Esophagus squamous epithelium (tissue), 5 donors: ENCODE measurements at regions not wholly inside any gene's neighbourhood (a gene's known extent, or its start where the extent isn't known, plus 50 kb on each side); places are given as distances from the start of the nearest gene placed in this dataset.

Source experiments
- DNase-seq: peaks from one replicate; lab custom pipeline; 2025; lab: John Stamatoyannopoulos, UW
- H3K27ac ChIP-seq, 4 donors: fragments of 200-600 bp; sonication (generic); one replicate each; pipeline ENCODE4 v1.5.1; 2016 to 2019; ENCODE audit warnings: mild to moderate bottlenecking in 1 of 4
- H3K27me3 ChIP-seq, 4 donors: fragments of 200-600 bp; sonication (generic); 1 replicate in 3 of 4; 2 replicates in 1 of 4; pipeline versions ENCODE4 v1.5.1 to v1.6.0; 2017 to 2021; ENCODE audit warnings: antibody characterized with exemption in 1 of 4
- H3K36me3 ChIP-seq, 3 donors: fragments of 200-600 bp; sonication (generic); one replicate each; pipeline ENCODE4 v1.5.1; 2016 to 2019
- H3K4me1 ChIP-seq, 3 donors: fragments of 200-600 bp; sonication (generic); one replicate each; pipeline ENCODE4 v1.5.1; 2017 to 2019
- H3K4me3 ChIP-seq, 4 donors: fragments of 200-600 bp; sonication (generic); 1 replicate in 3 of 4; 2 replicates in 1 of 4; pipeline ENCODE4 v1.5.1; 2016 to 2019; ENCODE audit warnings: mild to moderate bottlenecking in 2 of 4, moderate library complexity in 1 of 4
- H3K9me3 ChIP-seq, 3 donors: fragments of 200-600 bp; sonication (generic); one replicate each; pipeline ENCODE4 v1.5.1; 2016 to 2019
- POLR2A ChIP-seq, 4 donors: fragments of 450-650 bp; IDR thresholded peaks; one replicate each; pipeline ENCODE4 v1.6.1; 2017; ENCODE audit warnings: antibody characterized with exemption in 4 of 4, mild to moderate bottlenecking in 4 of 4, moderate library complexity in 3 of 4
- WGBS, 2 donors: methylation state at CpG; one replicate each; pipeline ENCODE4 v1.1.5; 2018; 5-methylcytosine and 5-hydroxymethylcytosine counted together
- intact Hi-C: fragments of 100-400 bp; cut with DNase I; formaldehyde crosslinking; loops from one replicate; pipeline ENCODE4 v1.15.0; 2022
- TF ChIP-seq, protein P1 (sequence below), 6 experiments: fragments of 450-650 bp in 4 of 6; fragments of 200-600 bp in 2 of 6; sonication (generic) in 2 of 6; IDR thresholded peaks; one replicate each; pipeline ENCODE4 v1.5.1; 2016 to 2019; ENCODE audit warnings: antibody characterized with exemption in 6 of 6, mild to moderate bottlenecking in 4 of 6, moderate library complexity in 4 of 6
- donor health status: DM: yes; HTN: yes; CAD: no.

- DNase-seq: no peak
- Histone ChIP-seq H3K27me3 (peaks cover 0 to 84% (median 0%) of the 10 kb centered on the region in 4 donors), H3K36me3 (no peaks in the 10 kb centered on the region), H3K9me3 (no peaks in the 10 kb centered on the region), H3K4me1 (peaks cover 0 to 13% (median 8%) of the 10 kb centered on the region in 3 donors), H3K27ac (no peak overlapping the region), H3K4me3 (no peak overlapping the region)
- intact Hi-C loops: no loop called here
- TF ChIP-seq, protein P1, sequence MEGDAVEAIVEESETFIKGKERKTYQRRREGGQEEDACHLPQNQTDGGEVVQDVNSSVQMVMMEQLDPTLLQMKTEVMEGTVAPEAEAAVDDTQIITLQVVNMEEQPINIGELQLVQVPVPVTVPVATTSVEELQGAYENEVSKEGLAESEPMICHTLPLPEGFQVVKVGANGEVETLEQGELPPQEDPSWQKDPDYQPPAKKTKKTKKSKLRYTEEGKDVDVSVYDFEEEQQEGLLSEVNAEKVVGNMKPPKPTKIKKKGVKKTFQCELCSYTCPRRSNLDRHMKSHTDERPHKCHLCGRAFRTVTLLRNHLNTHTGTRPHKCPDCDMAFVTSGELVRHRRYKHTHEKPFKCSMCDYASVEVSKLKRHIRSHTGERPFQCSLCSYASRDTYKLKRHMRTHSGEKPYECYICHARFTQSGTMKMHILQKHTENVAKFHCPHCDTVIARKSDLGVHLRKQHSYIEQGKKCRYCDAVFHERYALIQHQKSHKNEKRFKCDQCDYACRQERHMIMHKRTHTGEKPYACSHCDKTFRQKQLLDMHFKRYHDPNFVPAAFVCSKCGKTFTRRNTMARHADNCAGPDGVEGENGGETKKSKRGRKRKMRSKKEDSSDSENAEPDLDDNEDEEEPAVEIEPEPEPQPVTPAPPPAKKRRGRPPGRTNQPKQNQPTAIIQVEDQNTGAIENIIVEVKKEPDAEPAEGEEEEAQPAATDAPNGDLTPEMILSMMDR (IDR thresholded peaks at IDR 0.05): no peak
- no peak for TF ChIP-seq POLR2A (IDR thresholded peaks at IDR 0.05)
- 29 to 48% methylated on average over 3 of the region's 3 CpGs for WGBS, 2 donors
Measured at GRCh38 chr17:56681561-56682266, 88.2 kb downstream of the NOG start.

GRCh38 chr17:56688151-56688550 lies 94.7 kb downstream of the NOG start:
- Histone ChIP-seq H3K9me3 (no peaks in the 10 kb centered on the region), H3K27me3 (peaks cover 0 to 35% (median 0%) of the 10 kb centered on the region in 4 donors), H3K4me3 (no peak overlapping the region), H3K4me1 (no peaks in the 10 kb centered on the region), H3K36me3 (no peaks in the 10 kb centered on the region), H3K27ac (no peak overlapping the region)
- intact Hi-C loops: no loop called here
- no peak for DNase-seq
- 75 to 92% methylated on average over 1 of the region's 1 CpG for WGBS, 2 donors
- TF ChIP-seq, protein P1 (IDR thresholded peaks at IDR 0.05): no peak
- no peak for TF ChIP-seq POLR2A (IDR thresholded peaks at IDR 0.05)

DNA sequence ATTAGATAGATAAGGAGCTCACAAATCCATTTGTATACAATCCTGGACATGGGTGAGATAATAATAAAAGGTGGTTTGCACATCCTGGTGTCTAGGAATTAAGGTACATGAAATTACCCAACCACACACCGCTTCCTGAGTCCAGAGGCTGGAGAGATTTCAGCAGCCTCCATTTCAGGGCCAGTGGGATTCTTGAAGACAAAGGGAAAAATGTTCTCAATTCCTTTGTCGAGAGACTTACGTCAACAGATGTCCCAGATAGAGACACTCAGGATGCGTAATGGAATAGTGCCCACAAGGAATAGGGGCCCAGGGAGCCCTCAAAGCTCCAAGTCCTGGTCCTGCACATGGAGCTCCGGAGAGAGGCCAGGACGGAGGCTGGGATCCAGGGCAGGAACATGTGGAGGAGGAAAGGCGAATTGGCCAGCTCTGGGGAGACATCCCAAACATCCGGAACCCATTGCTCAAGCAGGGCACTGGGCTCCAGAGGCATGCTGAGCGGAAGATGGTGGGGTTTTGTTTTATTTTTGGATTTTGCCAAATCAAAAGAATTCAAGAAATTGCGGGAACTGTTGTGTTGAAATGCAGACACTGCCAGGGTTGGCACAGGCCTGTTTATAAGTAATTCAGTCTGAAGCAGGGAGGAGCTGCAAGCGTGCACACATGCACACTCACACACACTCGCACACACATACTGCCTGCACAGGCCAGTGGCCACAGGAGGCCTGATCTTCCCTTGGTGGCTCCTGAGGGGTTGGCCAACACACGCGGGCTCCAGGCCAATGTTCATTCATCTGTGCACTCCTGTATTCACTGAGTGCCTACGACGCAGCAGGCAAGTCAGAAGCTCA lies 97.2 kb downstream of the NOG start:
- peaks cover 0 to 9% (median 0%) of the 10 kb centered on the region in 4 donors for H3K27me3 ChIP-seq
- no peak overlapping the region for H3K4me3 ChIP-seq
- no peak for DNase-seq
- H3K4me1 ChIP-seq: no peaks in the 10 kb centered on the region
- intact Hi-C loops: no loop called here
- no peaks in the 10 kb centered on the region for H3K9me3 ChIP-seq
- H3K27ac ChIP-seq: no peak overlapping the region
- 80 to 81% methylated on average over 13 to 16 of the region's 16 CpGs for WGBS, 2 donors
- no peaks in the 10 kb centered on the region for H3K36me3 ChIP-seq
- no peak for TF ChIP-seq POLR2A (IDR thresholded peaks at IDR 0.05)
- TF ChIP-seq, protein P1 (IDR thresholded peaks at IDR 0.05): no peak

- WGBS, 2 donors: 78 to 88% methylated on average over 2 of the region's 2 CpGs
- peaks cover 3 to 12% (median 11%) of the 10 kb centered on the region in 3 donors for H3K4me1 ChIP-seq
- intact Hi-C loops: no loop called here
- no peak for DNase-seq
- H3K27ac ChIP-seq: no peak overlapping the region
- no peaks in the 10 kb centered on the region for H3K36me3 ChIP-seq
- H3K9me3 ChIP-seq: no peaks in the 10 kb centered on the region
- peaks cover 0 to 12% (median 0%) of the 10 kb centered on the region in 4 donors for H3K27me3 ChIP-seq
- TF ChIP-seq, protein P1 (IDR thresholded peaks at IDR 0.05): no peak
- no peak for TF ChIP-seq POLR2A (IDR thresholded peaks at IDR 0.05)
- H3K4me3 ChIP-seq: no peak overlapping the region
Measured at GRCh38 chr17:56694825-56695224, 101.3 kb downstream of the NOG start.

GRCh38 chr17:56697190-56697589 lies 103.7 kb downstream of the NOG start:
- Histone ChIP-seq H3K27ac (no peak overlapping the region), H3K4me3 (no peak overlapping the region), H3K4me1 (peaks cover 3 to 18% (median 15%) of the 10 kb centered on the region in 3 donors), H3K9me3 (no peaks in the 10 kb centered on the region), H3K27me3 (peaks cover 0 to 15% (median 0%) of the 10 kb centered on the region in 4 donors), H3K36me3 (no peaks in the 10 kb centered on the region)
- intact Hi-C loops: no loop called here
- 48 to 55% methylated on average over 4 of the region's 4 CpGs for WGBS, 2 donors
- no peak for DNase-seq
- TF ChIP-seq, protein P1 (IDR thresholded peaks at IDR 0.05): no peak
- TF ChIP-seq POLR2A (IDR thresholded peaks at IDR 0.05): no peak
